NOMO-1 treated with dmso at 0.1 percent for 144 hours (cell line): ENCODE measurements at regions not wholly inside any gene's neighbourhood (a gene's known extent, or its start where the extent isn't known, plus 50 kb on each side); places are given as distances from the start of the nearest gene placed in this dataset.
"Not testable (repeated sequence)": the region's sequence is repeated elsewhere in the genome, so short reads cannot be mapped to it uniquely, and the experiment has no call there.

ENCODE experiments used
- DNase-seq: peaks from one replicate; lab custom pipeline; 2025; ENCODE audit not compliant: unreplicated experiment; lab: John Stamatoyannopoulos, UW

DNA sequence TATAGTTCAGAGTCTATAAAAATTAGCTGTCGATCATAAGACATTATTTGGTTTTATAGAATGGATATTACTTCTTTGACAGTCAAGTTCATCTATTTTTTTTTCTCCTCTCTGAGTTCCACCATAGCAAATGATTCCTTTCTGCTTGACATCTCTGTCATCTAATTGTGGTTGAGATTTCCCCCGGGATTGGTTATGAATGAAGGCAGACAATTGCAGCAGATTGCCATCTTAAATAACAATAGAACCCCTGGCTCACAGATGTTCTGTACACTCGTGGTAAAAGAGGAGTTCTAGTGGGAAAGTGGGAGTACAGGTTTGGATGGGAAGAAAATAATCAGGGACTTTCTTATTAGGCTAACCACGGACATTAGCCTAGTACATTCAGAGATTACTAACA lies 292.1 kb upstream of the NRXN1 start:
- no peak for DNase-seq

DNA sequence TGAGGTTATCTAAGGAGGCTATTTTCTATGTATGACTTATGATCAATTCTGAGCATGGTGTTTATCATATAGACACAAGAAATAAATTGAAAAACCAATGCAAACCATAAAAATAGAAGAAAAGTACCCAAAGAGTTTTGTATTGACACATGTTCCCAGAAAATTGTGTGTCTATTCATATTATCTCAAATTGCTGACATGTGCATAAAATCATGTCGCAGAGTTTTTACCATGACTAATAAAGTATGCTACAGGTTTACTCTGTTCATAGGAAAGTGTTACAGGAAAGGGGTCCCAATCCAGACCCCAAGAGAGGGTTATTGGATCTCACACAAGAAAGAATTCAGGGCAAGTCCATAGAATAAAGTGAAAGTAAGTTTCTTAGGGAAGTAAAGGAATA lies 290.7 kb upstream of the NRXN1 start:
- no peak for DNase-seq

DNA sequence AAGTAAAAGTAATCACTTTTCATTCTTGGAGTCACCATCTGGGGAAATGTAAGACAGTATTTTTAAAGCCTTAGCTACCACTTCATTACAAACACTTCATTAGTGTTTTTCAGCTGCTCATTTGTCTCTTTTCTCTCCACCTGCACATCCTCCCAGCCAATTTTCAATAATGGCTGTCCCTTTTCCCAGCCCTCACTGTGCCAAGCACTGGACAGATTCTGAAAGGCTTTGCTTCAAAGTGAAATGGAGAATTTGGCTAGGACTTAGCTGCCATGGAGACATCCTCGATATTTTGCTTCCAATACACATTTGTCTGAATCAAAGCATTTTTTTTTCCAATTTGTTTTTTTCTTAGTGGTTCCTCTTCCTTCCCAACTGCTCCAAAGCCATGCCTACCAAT lies 272.4 kb upstream of the NRXN1 start:
- DNase-seq: no peak

DNA sequence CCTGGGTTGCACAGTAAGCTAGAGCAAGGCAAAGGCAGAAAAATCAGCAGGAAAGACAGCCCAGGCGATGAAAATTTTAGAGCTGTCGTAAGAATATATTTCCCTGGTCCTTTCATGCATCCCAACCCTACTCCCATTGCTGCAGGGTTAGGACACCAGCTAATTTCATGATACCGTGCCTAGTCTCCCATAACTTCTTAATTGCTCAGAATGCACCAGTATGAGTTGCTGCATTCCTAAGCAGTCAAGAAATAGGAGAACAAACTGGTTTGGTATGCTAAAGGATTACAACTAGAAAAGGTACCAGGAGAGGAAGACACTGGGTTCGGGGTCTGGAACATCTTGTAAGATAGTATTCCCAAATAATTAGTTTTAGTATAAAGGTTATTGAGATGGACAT lies 269.4 kb upstream of the NRXN1 start:
- no peak for DNase-seq

DNA sequence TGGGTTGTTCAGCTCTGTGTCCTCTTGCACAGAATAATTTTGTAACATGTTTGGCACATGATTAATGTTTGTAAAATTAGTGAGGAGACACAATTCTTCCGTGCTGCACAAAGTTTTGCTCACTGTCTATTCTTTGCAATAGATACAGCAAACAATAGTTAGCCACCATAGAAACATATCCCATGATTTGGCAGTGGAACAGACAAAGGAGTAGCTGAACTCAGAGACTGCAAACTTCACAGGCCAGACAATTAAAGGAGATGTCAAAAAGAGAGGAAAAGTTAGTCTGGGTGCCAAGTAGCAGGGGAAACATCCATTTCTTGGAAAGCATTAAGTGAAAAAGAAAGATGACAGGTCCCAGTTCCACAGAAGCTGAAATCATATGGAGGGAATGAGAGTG lies 267.4 kb upstream of the NRXN1 start:
- DNase-seq: no peak

DNA sequence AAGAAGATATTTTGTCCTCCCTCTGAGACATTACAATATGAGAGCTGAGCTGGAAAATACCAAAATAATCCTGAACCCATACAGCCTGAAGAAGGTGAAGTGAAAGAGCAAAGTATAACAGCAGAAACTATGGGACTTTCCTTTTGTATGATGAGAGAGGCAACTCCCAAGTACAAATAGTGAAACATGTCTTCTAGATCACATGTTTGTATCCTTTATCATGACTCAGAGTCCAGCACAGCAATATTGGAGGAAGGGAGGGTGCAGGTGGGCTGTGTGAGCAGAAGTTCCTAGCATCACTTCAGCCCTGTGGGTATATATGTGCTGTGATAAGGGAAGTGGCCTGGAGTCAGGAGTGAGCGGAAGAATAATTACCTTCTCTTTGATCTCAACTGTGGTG lies 265.6 kb upstream of the NRXN1 start:
- no peak for DNase-seq

DNA sequence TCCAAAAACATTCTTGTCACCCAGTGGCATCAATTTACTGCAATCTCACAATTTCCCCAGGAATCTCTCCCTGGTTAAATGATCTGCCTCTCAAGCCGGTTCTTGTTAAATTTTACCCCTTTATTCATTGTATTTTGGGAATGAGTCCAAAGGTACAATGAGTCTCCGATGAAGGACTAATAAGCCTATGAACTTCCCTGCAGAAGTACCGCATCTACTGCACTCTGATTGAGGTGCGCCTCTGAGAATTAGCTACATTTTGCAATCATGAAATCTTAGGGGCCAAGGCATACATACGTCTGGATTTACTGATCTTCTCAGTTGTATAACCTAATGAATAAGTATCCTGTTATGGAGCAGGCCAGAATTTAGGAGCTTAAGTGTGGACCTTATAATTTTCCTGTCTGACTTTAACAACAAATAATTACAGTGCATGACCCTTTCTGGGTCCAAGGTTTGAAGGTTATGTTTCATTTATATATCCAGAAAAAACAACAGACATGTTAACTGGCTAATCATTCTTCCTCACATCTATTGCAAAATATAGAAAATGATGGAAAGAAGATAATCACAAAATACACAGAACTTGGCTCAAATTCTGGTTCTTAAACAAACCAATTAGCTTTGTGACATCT lies 261.8 kb upstream of the NRXN1 start:
- DNase-seq: no peak

DNA sequence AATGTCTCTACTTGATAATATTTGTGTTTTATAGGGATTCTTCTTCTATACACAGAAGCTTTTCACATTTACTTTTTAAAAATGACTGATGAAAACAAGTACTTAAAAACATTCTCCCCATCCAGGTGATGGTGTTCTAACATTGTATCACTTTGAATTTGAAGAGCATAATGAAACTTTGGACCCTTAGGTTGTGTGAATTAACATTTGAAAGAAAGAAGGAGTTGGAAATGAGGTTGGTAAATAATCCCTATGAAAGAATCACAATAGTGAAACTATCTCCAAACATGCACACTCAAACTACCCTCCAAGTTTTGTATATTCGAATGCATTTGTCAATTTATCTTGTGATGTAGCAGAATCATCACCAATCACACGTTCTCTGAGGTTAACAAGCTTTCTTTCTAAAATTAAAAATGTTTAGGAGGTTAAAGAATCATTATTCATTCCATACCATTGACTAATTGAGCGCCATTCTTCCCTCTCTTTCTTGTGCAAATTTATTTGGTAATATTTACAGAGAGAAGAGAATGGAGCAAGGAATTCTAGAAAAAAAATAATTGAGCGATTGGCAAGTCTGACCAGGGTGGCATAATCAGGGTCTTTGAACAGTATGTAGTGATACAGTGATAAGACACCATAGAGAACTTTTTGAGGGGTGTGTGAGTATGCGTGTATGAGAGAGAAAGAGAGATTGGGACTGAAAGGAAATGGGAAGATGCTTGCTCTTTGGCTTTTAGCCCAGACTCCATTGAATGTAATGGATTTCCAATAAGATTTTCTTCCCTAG lies 260.0 kb upstream of the NRXN1 start:
- no peak for DNase-seq

DNA sequence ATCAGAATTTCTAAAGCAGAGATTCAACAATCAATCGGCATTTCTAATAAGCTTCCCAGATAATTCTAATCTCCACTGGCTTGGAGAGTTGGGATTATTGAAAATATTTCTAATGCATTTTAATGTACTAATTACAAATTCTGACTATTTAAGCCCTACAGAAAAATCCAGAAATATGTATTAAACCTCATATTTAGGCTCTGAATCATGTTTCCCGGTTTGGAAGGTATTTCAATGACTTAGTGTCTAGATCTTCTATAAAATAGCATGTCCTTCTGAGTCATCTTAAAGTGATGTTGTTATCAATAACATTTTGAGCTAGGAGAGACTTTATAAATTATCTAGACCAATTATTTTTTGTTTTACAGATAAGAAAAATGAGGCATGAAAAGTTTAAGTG lies 258.8 kb upstream of the NRXN1 start:
- no peak for DNase-seq

DNA sequence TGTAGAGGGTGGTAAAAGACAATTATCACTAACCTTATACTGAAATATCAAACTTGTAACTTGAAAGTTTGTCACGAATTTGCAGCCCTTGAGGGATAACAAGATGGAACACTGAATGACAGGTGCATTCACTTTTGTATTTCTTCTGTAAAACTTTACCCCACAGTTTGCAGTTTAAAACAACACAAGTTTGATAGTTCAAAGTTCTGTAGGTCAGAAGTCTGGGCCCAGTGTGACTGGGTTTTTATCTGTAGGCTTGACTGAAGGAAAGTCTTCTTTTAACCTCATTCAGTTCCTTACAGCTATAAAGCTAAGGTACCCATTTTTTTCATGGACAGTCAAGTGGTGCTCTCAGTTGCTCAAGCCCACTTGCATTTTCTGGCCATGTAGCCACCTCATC lies 257.1 kb upstream of the NRXN1 start:
- DNase-seq: no peak

DNA sequence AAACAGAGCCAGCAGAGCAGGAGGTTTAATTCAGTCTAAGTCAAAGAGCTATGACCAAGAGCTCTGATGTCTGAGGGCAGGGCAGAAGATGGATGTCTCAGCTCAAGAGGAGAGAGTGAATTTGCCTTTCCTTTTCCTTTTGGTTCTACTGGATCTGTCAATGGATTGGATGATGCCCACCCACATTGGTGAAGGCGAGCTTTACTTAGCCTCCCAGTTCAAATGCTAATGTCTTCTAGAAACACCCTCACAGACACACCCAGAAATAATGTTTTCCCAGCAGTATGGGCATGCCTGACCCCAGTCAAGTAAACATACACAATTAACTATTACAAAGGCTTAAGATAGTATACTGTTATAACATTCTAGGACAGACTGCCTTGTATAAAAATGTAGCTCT lies 236.3 kb upstream of the NRXN1 start:
- DNase-seq: no peak

DNA sequence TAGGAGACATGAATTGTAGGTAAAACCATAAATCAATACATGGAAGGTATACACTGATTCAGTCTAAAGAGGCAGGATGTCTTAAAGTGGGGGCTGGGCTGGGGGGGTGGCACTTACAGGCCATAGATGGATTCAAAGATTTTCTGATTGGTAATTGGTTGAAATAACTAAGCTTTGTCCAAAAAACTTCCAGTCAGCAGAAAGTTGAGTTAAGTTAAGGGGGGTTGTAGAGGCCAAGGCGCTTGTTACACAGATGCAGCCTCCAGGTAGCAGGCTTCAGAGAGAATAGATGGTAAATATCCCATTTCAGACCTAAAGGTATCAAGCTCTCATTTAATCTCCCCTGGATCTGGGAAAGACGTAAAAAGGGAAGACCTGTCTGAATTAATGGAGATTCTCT lies 233.6 kb upstream of the NRXN1 start:
- no peak for DNase-seq

DNA sequence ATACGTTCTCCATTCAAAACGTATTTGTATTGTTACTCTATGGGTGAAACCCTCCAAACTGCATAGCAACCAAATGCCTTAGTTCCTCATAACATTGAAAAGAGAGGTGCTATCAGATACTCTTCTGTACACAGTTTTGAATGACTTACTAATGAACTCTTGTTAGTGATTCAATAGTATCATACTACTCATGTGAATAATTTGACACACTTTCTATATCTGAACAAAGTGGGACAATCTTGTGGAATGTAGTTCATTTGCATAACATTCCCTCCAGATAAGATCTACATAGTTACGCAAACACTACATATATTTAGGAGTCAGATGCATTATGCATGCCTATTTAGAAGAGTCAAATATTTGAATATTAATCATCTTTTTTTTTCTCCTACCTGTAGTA lies 232.0 kb upstream of the NRXN1 start:
- no peak for DNase-seq

DNA sequence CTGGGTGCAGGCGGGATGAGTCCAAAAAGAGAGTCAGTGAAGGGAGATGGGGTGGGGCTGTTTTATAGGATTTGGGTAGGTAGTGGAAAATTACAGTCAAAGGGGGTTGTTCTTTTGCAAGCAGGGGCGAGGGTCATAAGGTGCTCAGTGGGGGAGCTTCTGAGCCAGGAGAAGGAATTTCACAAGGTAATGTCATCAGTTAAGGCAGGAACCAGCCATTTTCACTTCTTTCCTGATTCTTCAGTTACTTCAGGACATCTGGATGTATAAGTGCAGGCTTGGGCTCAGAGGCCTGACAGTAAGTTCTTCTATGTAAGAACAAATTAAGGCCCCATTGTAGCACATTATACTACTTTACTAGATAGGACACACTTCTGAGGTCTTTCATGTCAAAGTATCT lies 231.2 kb upstream of the NRXN1 start:
- not testable (repeated sequence) for DNase-seq

DNA sequence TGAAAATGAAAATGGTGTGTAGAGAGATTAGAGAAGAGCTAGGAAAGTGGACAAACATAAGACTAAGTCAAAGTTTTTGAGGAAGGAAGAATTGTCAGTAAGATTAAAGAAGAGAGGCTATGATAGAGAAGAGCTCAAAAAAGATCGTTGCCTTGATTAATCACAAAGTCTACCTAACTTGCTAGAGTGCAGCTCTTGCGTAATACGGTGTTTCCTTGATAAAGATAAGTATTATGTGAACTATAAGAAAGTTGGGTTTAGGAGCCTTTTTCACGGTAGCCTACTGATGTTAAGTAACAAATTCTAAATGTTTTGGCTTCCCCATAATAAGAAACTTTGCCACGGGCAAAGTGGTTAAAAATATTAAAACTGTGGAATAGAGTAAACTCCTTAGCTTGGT lies 226.4 kb upstream of the NRXN1 start:
- no peak for DNase-seq

DNA sequence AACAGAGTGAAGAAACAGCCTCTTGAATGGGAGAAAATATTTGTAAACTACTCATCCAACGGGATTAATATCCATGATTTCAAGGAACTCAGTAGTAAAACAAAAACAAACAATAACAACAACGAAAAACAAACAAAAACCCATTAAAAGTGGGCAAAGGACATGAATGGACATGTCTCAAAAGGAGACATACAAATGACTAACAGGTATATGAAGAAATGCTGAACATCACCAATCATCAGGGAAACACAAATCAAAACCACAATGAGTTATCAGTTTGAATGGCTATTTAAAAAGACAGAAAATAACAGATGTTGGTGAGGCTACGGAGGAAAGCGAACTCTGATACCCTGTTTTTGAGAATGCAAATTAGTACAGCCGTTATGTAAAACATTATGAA lies 224.8 kb upstream of the NRXN1 start:
- DNase-seq: no peak

DNA sequence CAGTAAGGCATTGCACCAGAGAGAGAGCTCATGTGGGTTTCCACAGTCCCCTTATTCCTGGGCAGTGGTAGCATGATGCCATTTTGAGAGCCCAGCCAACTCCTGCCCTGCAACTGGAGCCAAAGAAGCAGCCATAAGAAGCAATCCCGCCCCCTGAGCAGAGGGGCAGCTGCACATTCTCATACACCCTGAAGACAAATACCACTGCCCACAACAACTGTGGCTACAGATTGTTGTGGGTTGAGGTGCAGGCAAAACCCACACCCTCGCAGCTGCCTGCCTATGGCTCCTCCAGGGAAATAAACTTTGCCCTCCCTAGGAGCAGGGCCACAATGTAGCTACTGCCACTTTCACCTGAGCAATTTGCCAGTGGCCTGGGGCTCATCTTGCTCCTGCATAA lies 219.4 kb upstream of the NRXN1 start:
- no peak for DNase-seq

DNA sequence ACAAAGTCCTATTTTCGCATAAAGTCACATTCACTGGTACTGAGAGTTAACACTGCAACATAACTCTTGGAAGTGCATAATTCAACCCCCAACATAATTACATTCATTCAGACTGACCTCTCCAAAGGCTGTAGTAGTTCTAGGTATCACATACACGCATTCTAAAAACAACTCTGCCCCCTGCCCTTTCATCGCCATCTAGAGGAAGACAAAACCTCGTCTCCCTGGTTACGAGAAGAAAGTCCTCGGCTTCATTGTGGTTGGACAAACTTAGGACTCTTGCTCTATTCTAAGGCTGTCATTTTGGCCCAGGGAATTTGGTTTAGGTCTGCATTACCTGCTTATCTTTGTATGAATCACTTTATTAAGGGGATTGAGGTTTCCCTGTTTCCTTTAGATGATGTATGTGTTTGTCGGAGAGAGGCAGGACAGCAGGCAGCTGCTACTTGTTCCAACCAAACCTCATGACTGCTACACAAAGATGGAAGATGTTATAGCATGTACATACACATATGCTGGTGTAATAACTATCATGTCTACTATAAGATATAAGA lies 215.4 kb upstream of the NRXN1 start:
- DNase-seq: no peak

DNA sequence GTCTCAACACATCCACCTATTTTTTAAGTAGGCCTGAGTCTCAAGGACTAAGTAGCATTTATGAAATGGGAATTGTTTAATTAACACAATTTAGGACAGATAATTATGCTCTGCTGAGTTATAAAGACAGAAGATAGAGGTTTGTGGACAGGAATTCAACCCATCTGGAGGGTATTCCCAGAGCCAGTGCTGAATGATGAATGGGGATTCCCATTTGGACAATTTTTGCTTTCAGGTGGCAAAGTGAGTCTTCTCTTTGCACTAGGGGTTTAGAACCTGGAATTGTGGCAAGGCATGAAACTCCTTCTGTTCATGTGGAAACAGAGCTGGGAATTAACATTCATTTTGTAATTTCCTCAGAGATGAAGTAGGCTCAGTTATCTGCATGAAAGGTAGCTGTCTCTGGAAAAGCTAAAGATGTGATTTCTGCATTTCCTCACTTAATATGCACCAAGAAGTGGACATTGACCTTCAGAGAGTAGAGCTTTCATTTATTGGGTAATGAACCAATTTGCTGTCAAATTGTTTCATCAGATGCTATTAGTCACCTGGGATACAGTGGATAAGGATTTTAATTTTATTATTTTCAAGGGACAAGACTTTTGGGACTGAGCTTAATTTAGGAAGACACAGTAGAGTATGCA lies 212.1 kb upstream of the NRXN1 start:
- no peak for DNase-seq

DNA sequence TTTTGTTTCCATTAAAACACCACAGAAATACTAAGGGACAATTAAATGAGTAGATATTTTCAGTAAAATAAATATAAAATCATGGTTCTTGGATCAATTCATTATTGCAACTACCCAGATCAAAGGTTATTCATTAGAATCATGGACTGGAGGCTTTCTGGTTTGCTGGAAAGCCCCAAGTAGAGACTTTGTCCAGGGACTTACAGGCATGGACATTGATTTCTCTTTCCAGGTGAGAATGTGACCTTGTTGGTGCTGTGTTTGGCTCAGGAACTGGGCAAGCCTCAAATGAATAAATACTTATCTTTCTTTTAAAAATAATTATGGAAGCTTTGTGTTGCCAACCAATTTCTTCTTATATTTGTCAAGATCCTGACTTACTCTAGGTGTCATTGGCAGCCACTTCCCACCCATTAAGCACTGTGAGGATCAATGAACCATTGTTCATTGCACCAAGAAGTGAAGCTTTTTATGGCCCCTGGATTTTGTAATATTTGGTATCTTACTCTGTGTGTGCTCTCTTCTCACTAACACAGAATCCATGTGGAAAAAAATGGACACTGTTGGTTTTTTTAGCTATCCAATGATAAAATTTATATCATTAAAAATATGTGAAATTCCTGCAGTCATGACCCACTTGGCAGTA lies 205.8 kb upstream of the NRXN1 start:
- DNase-seq: no peak

DNA sequence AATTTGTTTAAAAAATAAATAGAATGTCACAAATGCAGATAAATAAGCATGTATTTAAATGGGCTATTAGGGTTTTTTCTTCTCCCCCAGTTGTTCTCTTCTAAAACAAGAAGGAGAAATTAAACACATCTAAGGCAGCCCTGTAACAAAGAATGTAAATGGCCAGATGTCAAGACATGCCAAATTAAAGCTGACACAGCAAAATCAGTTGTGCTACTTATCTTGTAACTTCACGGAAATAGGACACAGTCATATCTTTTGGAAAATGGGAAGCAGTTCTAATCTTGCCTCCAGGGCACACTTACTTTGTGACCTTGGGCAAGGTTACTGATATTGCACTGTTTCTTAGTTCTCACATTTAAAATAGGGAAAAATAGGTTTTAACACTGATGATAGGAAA lies 200.1 kb upstream of the NRXN1 start:
- no peak for DNase-seq

DNA sequence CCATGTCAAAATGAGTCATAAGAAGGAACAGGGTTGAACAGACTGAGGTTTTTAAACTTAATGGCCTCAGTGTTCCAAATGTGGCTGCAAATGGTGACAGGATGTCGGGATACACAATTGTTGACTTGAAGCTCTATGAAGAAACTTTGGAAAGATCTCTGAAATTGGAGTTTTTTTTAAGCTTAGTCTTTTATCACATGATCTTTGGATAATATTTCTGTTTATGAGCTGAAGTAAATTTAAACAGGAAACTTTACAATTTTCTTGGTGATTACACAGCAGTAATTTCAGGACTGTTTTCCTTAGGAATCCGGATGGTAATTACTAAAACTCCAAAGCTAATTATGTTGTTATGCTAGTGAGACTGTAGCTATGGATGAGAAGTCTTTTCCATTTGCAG lies 199.1 kb upstream of the NRXN1 start:
- no peak for DNase-seq
